SK-N-SH (cell line): ENCODE measurements at regions not wholly inside any gene's neighbourhood (a gene's known extent, or its start where the extent isn't known, plus 50 kb on each side); places are given as distances from the start of the nearest gene placed in this dataset.

Experiments
- CTCF ChIA-PET: fragments of 300-600, 350-600 bp; formaldehyde crosslinking; extraction: SDS; loops from one replicate; lab custom pipeline; 2021; lab: Yijun Ruan, JAX
- POLR2A ChIA-PET: fragments of 350-600 bp; sonication (Branson Sonifier 250); formaldehyde crosslinking; extraction: SDS; loops from one replicate; lab custom pipeline; 2020; ENCODE audit warnings: antibody characterized with exemption, inconsistent platforms; lab: Yijun Ruan, JAX
- DNase-seq: peaks from one replicate; pipeline ENCODE4 v3.0.0; 2012
- H2AFZ ChIP-seq: fragments of 200-600 bp; sonication (generic); 2 replicates; pipeline ENCODE4 v1.8.1; 2016; ENCODE audit warnings: antibody characterized with exemption, mild to moderate bottlenecking, low read depth
- H3F3A ChIP-seq: fragments of 200-600 bp; sonication (generic); replicated peaks from 2 replicates; pipeline ENCODE3; 2016; ENCODE audit warnings: antibody characterized with exemption, mild to moderate bottlenecking; ENCODE audit not compliant: insufficient read depth
- H3K27ac ChIP-seq, 2 experiments: fragments of 200-500 bp in 1 of 2; fragments of 200-600 bp in 1 of 2; sonication (Bioruptor generic) in 1 of 2; sonication (generic), shearing (Covaris generic) in 1 of 2; 2 replicates each; pipeline versions ENCODE4 v1.5.1 to v1.6.1; 2014 to 2016; ENCODE audit warnings: low read depth in 2 of 2, inconsistent platforms in 1 of 2, low read length in 1 of 2, mild to moderate bottlenecking in 1 of 2, mixed read lengths in 1 of 2
- H3K27me3 ChIP-seq: fragments of 200-600 bp; sonication (generic), shearing (Covaris generic); 2 replicates; pipeline ENCODE4 v1.6.1; 2016; ENCODE audit warnings: mixed run types; ENCODE audit not compliant: insufficient read depth
- H3K36me3 ChIP-seq, 2 experiments: fragments of 200-500 bp in 1 of 2; fragments of 200-600 bp in 1 of 2; sonication (Bioruptor generic) in 1 of 2; sonication (generic) in 1 of 2; replicated peaks in 1 of 2; 2 replicates each; pipeline versions ENCODE3 to v1.5.1; 2014 to 2016; ENCODE audit warnings: low read length in 1 of 2, mild to moderate bottlenecking in 1 of 2; ENCODE audit not compliant: insufficient read depth in 2 of 2, control insufficient read depth in 1 of 2
- H3K4me1 ChIP-seq, 2 experiments: fragments of 200-500 bp in 1 of 2; fragments of 200-600 bp in 1 of 2; sonication (Bioruptor generic) in 1 of 2; sonication (generic), shearing (Covaris generic) in 1 of 2; 2 replicates each; pipeline versions ENCODE4 v1.5.1 to v1.6.1; 2014 to 2016; ENCODE audit warnings: low read depth in 1 of 2, low read length in 1 of 2, mixed run types in 1 of 2; ENCODE audit not compliant: insufficient read depth in 2 of 2, control insufficient read depth in 1 of 2
- H3K4me2 ChIP-seq: fragments of 200-600 bp; sonication (generic), shearing (Covaris generic); 2 replicates; pipeline ENCODE4 v1.6.1; 2017; ENCODE audit warnings: mixed run types
- H3K4me3 ChIP-seq, 2 experiments: fragments of 200-500 bp in 1 of 2; fragments of 200-600 bp in 1 of 2; sonication (Bioruptor generic) in 1 of 2; sonication (generic), shearing (Covaris generic) in 1 of 2; 2 replicates each; pipeline versions ENCODE4 v1.5.1 to v1.8.1; 2014 to 2016; ENCODE audit warnings: low read depth in 2 of 2, inconsistent platforms in 1 of 2, low read length in 1 of 2, mild to moderate bottlenecking in 1 of 2, mixed read lengths in 1 of 2, moderate library complexity in 1 of 2
- H3K79me2 ChIP-seq: fragments of 200-600 bp; sonication (generic); 2 replicates; pipeline ENCODE4 v1.8.1; 2017; ENCODE audit warnings: mild to moderate bottlenecking; ENCODE audit not compliant: insufficient read depth
- H3K9ac ChIP-seq: fragments of 200-600 bp; sonication (generic); 2 replicates; pipeline ENCODE4 v1.6.1; 2017; ENCODE audit warnings: mixed run types
- H3K9me2 ChIP-seq: fragments of 200-600 bp; sonication (generic); 2 replicates; pipeline ENCODE4 v1.6.1; 2017; ENCODE audit warnings: mixed run types
- H3K9me3 ChIP-seq: fragments of 200-600 bp; sonication (generic); 2 replicates; pipeline ENCODE4 v1.6.1; 2017; ENCODE audit warnings: mixed run types, mild to moderate bottlenecking, moderate library complexity
- H4K20me1 ChIP-seq: fragments of 200-600 bp; sonication (generic); 2 replicates; pipeline ENCODE4 v1.6.1; 2017; ENCODE audit warnings: mild to moderate bottlenecking, mixed run types; ENCODE audit not compliant: insufficient read depth
- CHD2 ChIP-seq: fragments of 150-350 bp; IDR thresholded peaks from 2 replicates; pipeline ENCODE4 v1.6.1; 2018; ENCODE audit warnings: low read length; ENCODE audit not compliant: partially characterized antibody
- CTCF ChIP-seq: fragments of 200-600 bp; sonication (generic); IDR thresholded peaks from 2 replicates; pipeline ENCODE4 v1.6.1; 2017; ENCODE audit warnings: antibody characterized with exemption, mild to moderate bottlenecking, moderate library complexity
- ELF1 ChIP-seq: IDR thresholded peaks from 2 replicates; pipeline ENCODE4 v1.4.0; 2012
- FOXM1 ChIP-seq: IDR thresholded peaks from 2 replicates; pipeline ENCODE4 v1.4.0; 2012; ENCODE audit warnings: low read depth, mild to moderate bottlenecking
- GABPA ChIP-seq: IDR thresholded peaks from 2 replicates; pipeline ENCODE4 v1.4.0; 2012; ENCODE audit warnings: low read depth, mild to moderate bottlenecking
- JUND ChIP-seq: IDR thresholded peaks from 2 replicates; pipeline ENCODE4 v1.4.0; 2012
- MAX ChIP-seq: IDR thresholded peaks from 2 replicates; pipeline ENCODE4 v1.4.0; 2012; ENCODE audit warnings: low read depth
- MEF2A ChIP-seq: IDR thresholded peaks from 2 replicates; pipeline ENCODE4 v1.4.0; 2012; ENCODE audit warnings: low read depth, borderline replicate concordance
- MXI1 ChIP-seq: IDR thresholded peaks from 2 replicates; pipeline ENCODE4 v1.6.1; 2012; ENCODE audit warnings: mild to moderate bottlenecking, low read depth, low read length, improper control_type of control experiment
- PBX3 ChIP-seq: IDR thresholded peaks from 2 replicates; pipeline ENCODE4; 2012
- RCOR1 ChIP-seq: fragments of 150-350 bp; IDR thresholded peaks from 2 replicates; pipeline ENCODE4 v1.6.1; 2017; ENCODE audit warnings: antibody characterized with exemption, low read length
- REST ChIP-seq: IDR thresholded peaks from 2 replicates; pipeline ENCODE4 v1.6.1; 2012; ENCODE audit warnings: mild to moderate bottlenecking, low read depth, low read length, moderate library complexity
- RFX5 ChIP-seq: IDR thresholded peaks from 2 replicates; pipeline ENCODE4 v1.6.1; 2012; ENCODE audit warnings: mild to moderate bottlenecking, improper control_type of control experiment, low read length
- SMC3 ChIP-seq: IDR thresholded peaks from 2 replicates; pipeline ENCODE4 v1.6.1; 2012; ENCODE audit warnings: low read depth, low read length, improper control_type of control experiment
- TCF12 ChIP-seq: IDR thresholded peaks from 2 replicates; pipeline ENCODE4 v1.4.0; 2012
- TEAD4 ChIP-seq: IDR thresholded peaks from 2 replicates; pipeline ENCODE4 v1.4.0; 2012; ENCODE audit warnings: mild to moderate bottlenecking, borderline replicate concordance; ENCODE audit not compliant: insufficient read depth
- USF1 ChIP-seq: IDR thresholded peaks from 2 replicates; pipeline ENCODE4 v1.4.0; 2012; ENCODE audit warnings: low read depth, borderline replicate concordance
- YY1 ChIP-seq: IDR thresholded peaks from 2 replicates; pipeline ENCODE4 v1.4.0; 2012; ENCODE audit warnings: low read depth, mild to moderate bottlenecking
- WGBS: methylation state at CpG from one replicate; pipeline ENCODE4 v1.1.6; 2017; ENCODE audit warnings: low lambda C conversion rate; 5-methylcytosine and 5-hydroxymethylcytosine counted together

GRCh38 chr17:71849783-71850768, 270.7 kb upstream of the SOX9 start:
- Histone ChIP-seq H3F3A (no peaks in the 10 kb centered on the region), H4K20me1 (no peaks in the 10 kb centered on the region), H3K36me3 (no peaks in the 10 kb centered on the region), H3K9ac (no peak overlapping the region), H3K79me2 (no peaks in the 10 kb centered on the region), H3K27me3 (no peaks in the 10 kb centered on the region), H2AFZ (no peak overlapping the region), H3K4me2 (no peak overlapping the region), H3K9me3 (no peaks in the 10 kb centered on the region), H3K27ac (no peak overlapping the region), H3K4me1 (peaks cover 0 to 18% of the 10 kb centered on the region in 2 experiments; a peak in 2 of 4 replicates), H3K4me3 (no peak overlapping the region), H3K9me2 (no peaks in the 10 kb centered on the region)
- 58% methylated on average over 1 of the region's 1 CpG for WGBS
- TF ChIP-seq RFX5: no peak
- no peak for TF ChIP-seq GABPA
- no peak for TF ChIP-seq SMC3
- TF ChIP-seq MEF2A: no peak
- TF ChIP-seq TEAD4: no peak
- TF ChIP-seq YY1: no peak
- no peak for TF ChIP-seq PBX3
- no peak for TF ChIP-seq CHD2
- TF ChIP-seq TCF12: no peak
- no peak for TF ChIP-seq USF1
- ChIA-PET CTCF (no interaction called here), POLR2A (no interaction called here)
- no peak for DNase-seq

- no peaks in the 10 kb centered on the region for H3F3A ChIP-seq
- H2AFZ ChIP-seq: no peak overlapping the region
- H3K27ac ChIP-seq: no peak overlapping the region
- H3K9me2 ChIP-seq: no peaks in the 10 kb centered on the region
- no peak overlapping the region for H3K4me3 ChIP-seq
- H3K79me2 ChIP-seq: no peaks in the 10 kb centered on the region
- no peaks in the 10 kb centered on the region for H3K9me3 ChIP-seq
- no peaks in the 10 kb centered on the region for H3K27me3 ChIP-seq
- H3K36me3 ChIP-seq: no peaks in the 10 kb centered on the region
- no peak overlapping the region for H3K4me2 ChIP-seq
- H4K20me1 ChIP-seq: no peaks in the 10 kb centered on the region
- no peak overlapping the region for H3K9ac ChIP-seq
- ChIA-PET CTCF (no interaction called here), POLR2A (no interaction called here)
- H3K4me1 ChIP-seq: peaks cover 0 to 21% of the 10 kb centered on the region in 2 experiments; a peak in 2 of 4 replicates
- WGBS: 57% methylated on average over 2 of the region's 2 CpGs
- DNase-seq: no peak
- TF ChIP-seq MEF2A (no peak), MAX (no peak), MXI1 (no peak), TCF12 (no peak), ELF1 (no peak), JUND (no peak), RCOR1 (no peak), CTCF (no peak), REST (no peak), RFX5 (no peak), FOXM1 (no peak)
Measured at GRCh38 chr17:71850812-71851211, 270.0 kb upstream of the SOX9 start.
